Fibroblast of skin of back (primary cell): ENCODE measurements at regions not wholly inside any gene's neighbourhood (a gene's known extent, or its start where the extent isn't known, plus 50 kb on each side); places are given as distances from the start of the nearest gene placed in this dataset.
A peak's percentile ranks its signal among the peaks of the same experiment; 100 is the strongest.

ENCODE experiments used
- DNase-seq: peaks from one replicate; pipeline ENCODE4 v3.0.0-alpha.2; 2013

- peak; percentile 65 for DNase-seq
Observed at GRCh38 chr1:209318181-209319056, 265.1 kb upstream of the CAMK1G start.

GRCh38 chr1:209319057-209319432 is 264.5 kb upstream of the CAMK1G start:
- no peak for DNase-seq

GRCh38 chr1:209319549-209319948 is 264.0 kb upstream of the CAMK1G start:
- DNase-seq, result peak; percentile 51

- no peak for DNase-seq
Observed at GRCh38 chr1:209323743-209324142, 259.8 kb upstream of the CAMK1G start.

GRCh38 chr1:209324901-209325871 is 258.3 kb upstream of the CAMK1G start:
- DNase-seq, result no peak

- no peak for DNase-seq
Observed at GRCh38 chr1:209326076-209326475, 257.4 kb upstream of the CAMK1G start.

GRCh38 chr1:209326831-209327230 is 256.7 kb upstream of the CAMK1G start:
- DNase-seq, result no peak

- DNase-seq, result peak; percentile 38
Observed at GRCh38 chr1:209328196-209328595, 255.3 kb upstream of the CAMK1G start.

GRCh38 chr1:209335178-209335577 is 248.3 kb upstream of the CAMK1G start:
- DNase-seq, result peak; percentile 52

- DNase-seq, result no peak
Observed at GRCh38 chr1:209341146-209341545, 242.4 kb upstream of the CAMK1G start.

- no peak for DNase-seq
Observed at GRCh38 chr1:209341673-209342420, 241.7 kb upstream of the CAMK1G start.

GRCh38 chr1:209342441-209343175 is 240.9 kb upstream of the CAMK1G start:
- DNase-seq, result no peak

- DNase-seq, result no peak
Observed at GRCh38 chr1:209343511-209343910, 240.0 kb upstream of the CAMK1G start.

- no peak for DNase-seq
Observed at GRCh38 chr1:209344156-209344555, 239.4 kb upstream of the CAMK1G start.

- peak; percentile 57 for DNase-seq
Observed at GRCh38 chr1:209349363-209350308, 233.9 kb upstream of the CAMK1G start.

GRCh38 chr1:209353053-209353452 is 230.5 kb upstream of the CAMK1G start:
- DNase-seq, result no peak

GRCh38 chr1:209354111-209354839 is 229.2 kb upstream of the CAMK1G start:
- peak; percentile 81 for DNase-seq

- DNase-seq, result no peak
Observed at GRCh38 chr1:209354840-209355165, 228.7 kb upstream of the CAMK1G start.

- no peak for DNase-seq
Observed at GRCh38 chr1:209355415-209355814, 228.1 kb upstream of the CAMK1G start.

GRCh38 chr1:209356976-209357377 is 226.5 kb upstream of the CAMK1G start:
- no peak for DNase-seq
